GM12878 (cell line): ENCODE measurements at regions not wholly inside any gene's neighbourhood (a gene's known extent, or its start where the extent isn't known, plus 50 kb on each side); places are given as distances from the start of the nearest gene placed in this dataset.

Experiments used
- ATAC-seq: fragments of 200-7000 bp; cut with Tn5 transposase; 3 replicates; pipeline ENCODE4 v1.9.1; 2020; ENCODE audit warnings: mild to moderate bottlenecking, moderate library complexity
- BruUV-seq: library from RNA; stranded (reverse); fragments of 400-500 nt; replicated peaks from 2 replicates; lab custom pipeline; 2021; lab: Mats Ljungman, UMichigan
- CTCF ChIA-PET: fragments of 300-600 bp; sonication (Branson Sonifier 250); formaldehyde crosslinking; extraction: SDS; loops from one replicate; lab custom pipeline; 2021; ENCODE audit warnings: inconsistent platforms; lab: Yijun Ruan, JAX
- POLR2A ChIA-PET: fragments of 350-600 bp; formaldehyde crosslinking; extraction: SDS; loops from one replicate; lab custom pipeline; 2021; ENCODE audit warnings: inconsistent platforms; lab: Charles Lee
- RAD21 ChIA-PET: fragments of 300-600 bp; sonication (Branson Sonifier 250); formaldehyde crosslinking; loops from one replicate; lab custom pipeline; 2023; ENCODE audit warnings: antibody characterized with exemption; ENCODE audit not compliant: unreplicated experiment; lab: Charles Lee
- SMC1A ChIA-PET: fragments of 300-600 bp; sonication (Branson Sonifier 250); formaldehyde crosslinking; loops from one replicate; lab custom pipeline; 2023; ENCODE audit not compliant: unreplicated experiment, uncharacterized antibody; lab: Charles Lee
- DNase-seq: peaks from one replicate; pipeline ENCODE4 v3.0.0-alpha.2; 2011; ENCODE audit warnings: low read depth, low spot score
- FAIRE-seq: peaks from 3 replicates; lab custom pipeline; 2011; peaks lifted over from hg19 to GRCh38; lab: Jason Lieb, UNC
- H2AFZ ChIP-seq: 2 replicates; pipeline ENCODE4 v1.6.0; 2011; ENCODE audit warnings: low read depth, low read length, control low read depth; ENCODE audit not compliant: control insufficient read depth
- H3K27ac ChIP-seq: 2 replicates; pipeline ENCODE4 v1.5.1; 2011; ENCODE audit warnings: control low read depth; ENCODE audit not compliant: control insufficient read depth, insufficient read depth
- H3K27me3 ChIP-seq, 2 experiments: replicated peaks in 1 of 2; 2 replicates each; pipeline versions ENCODE4 v1.6.0 to v1.6.1; 2011; ENCODE audit warnings: low read length in 1 of 2; ENCODE audit not compliant: control insufficient read depth in 2 of 2, insufficient read depth in 2 of 2
- H3K36me3 ChIP-seq, 2 experiments: 2 replicates each; pipeline ENCODE4 v1.5.1; 2011; ENCODE audit warnings: low read length in 1 of 2; ENCODE audit not compliant: control insufficient read depth in 2 of 2, insufficient read depth in 2 of 2
- H3K4me1 ChIP-seq: 2 replicates; pipeline ENCODE4 v1.6.1; 2011; ENCODE audit warnings: mild to moderate bottlenecking, low read length, moderate library complexity, mixed read lengths; ENCODE audit not compliant: control insufficient read depth, insufficient read depth
- H3K4me2 ChIP-seq: 2 replicates; pipeline ENCODE4 v1.6.0; 2011; ENCODE audit warnings: control low read depth; ENCODE audit not compliant: control insufficient read depth, insufficient read depth
- H3K4me3 ChIP-seq: fragments of 200-600 bp; sonication (generic); 2 replicates; pipeline ENCODE4 v1.5.1; 2016
- H3K79me2 ChIP-seq: 2 replicates; pipeline ENCODE4 v1.6.0; 2011; ENCODE audit warnings: low read length; ENCODE audit not compliant: control insufficient read depth, insufficient read depth
- H3K9ac ChIP-seq: 2 replicates; pipeline ENCODE4 v1.8.0; 2011; ENCODE audit warnings: low read length, control low read depth, mixed read lengths; ENCODE audit not compliant: control insufficient read depth, insufficient read depth
- H3K9me3 ChIP-seq: replicated peaks from 3 replicates; pipeline ENCODE4 v1.5.1; 2011; ENCODE audit warnings: mild to moderate bottlenecking, low read length; ENCODE audit not compliant: control insufficient read depth, insufficient read depth
- H4K20me1 ChIP-seq: 2 replicates; pipeline ENCODE4 v1.6.0; 2011; ENCODE audit not compliant: control insufficient read depth, insufficient read depth
- HCFC1 ChIP-seq: fragments of 150-350 bp; IDR thresholded peaks from 2 replicates; pipeline ENCODE4 v1.6.1; 2014; ENCODE audit warnings: low read length
- IRF4 ChIP-seq: IDR thresholded peaks from 2 replicates; pipeline ENCODE4 v1.6.1; 2011; ENCODE audit warnings: low read depth, low read length
- JUND ChIP-seq: IDR thresholded peaks from 2 replicates; pipeline ENCODE4 v1.6.1; 2012; ENCODE audit warnings: low read depth, mild to moderate bottlenecking, low read length, improper control_type of control experiment, moderate library complexity
- KAT2A ChIP-seq: conservative IDR thresholded peaks from 2 replicates; pipeline ENCODE4 v1.6.1; 2011; ENCODE audit warnings: low read depth, low read length; ENCODE audit not compliant: control insufficient read depth
- POLR2AphosphoS2 ChIP-seq: IDR thresholded peaks from 2 replicates; pipeline ENCODE4 v1.6.1; 2011; ENCODE audit warnings: low read depth, mild to moderate bottlenecking, low read length, improper control_type of control experiment, moderate library complexity
- RAD21 ChIP-seq: IDR thresholded peaks from 2 replicates; pipeline ENCODE4 v1.6.1; 2011; ENCODE audit warnings: mild to moderate bottlenecking, low read depth, low read length, moderate library complexity; ENCODE audit not compliant: insufficient read depth
- SIN3A ChIP-seq: IDR thresholded peaks from 2 replicates; pipeline ENCODE4 v1.6.1; 2012; ENCODE audit warnings: low read depth, low read length, improper control_type of control experiment
- SMAD1 ChIP-seq: fragments of 450-650 bp; IDR thresholded peaks from 2 replicates; pipeline ENCODE4 v1.6.1; 2018; ENCODE audit warnings: mild to moderate bottlenecking, low read depth; ENCODE audit not compliant: partially characterized antibody
- SREBF1 ChIP-seq: IDR thresholded peaks from 2 replicates; pipeline ENCODE4 v1.6.1; 2012; ENCODE audit warnings: mild to moderate bottlenecking, low read length
- TCF3 ChIP-seq: IDR thresholded peaks from 2 replicates; pipeline ENCODE4 v1.6.1; 2012; ENCODE audit warnings: low read depth, mild to moderate bottlenecking, low read length, borderline replicate concordance; ENCODE audit not compliant: insufficient read depth
- TCF7 ChIP-seq: IDR thresholded peaks from 2 replicates; pipeline ENCODE4 v1.6.1; 2014; ENCODE audit warnings: antibody characterized with exemption, borderline replicate concordance
- WGBS: methylation state at CpG from one replicate; pipeline ENCODE4 v1.1.6; 2016; ENCODE audit warnings: low lambda C conversion rate; ENCODE audit not compliant: insufficient replicate concordance, insufficient coverage; ENCODE audit errors: missing lambda C conversion rate; 5-methylcytosine and 5-hydroxymethylcytosine counted together
- in situ Hi-C: fragments of 300-500 bp; cut with MboI; formaldehyde crosslinking; loops from 9 replicates; pipeline ENCODE4 v1.14.3; 2018; ENCODE audit warnings: mixed read lengths
- intact Hi-C: fragments of 100-400 bp; cut with micrococcal nuclease; formaldehyde crosslinking; loops from one replicate; pipeline ENCODE4 v1.14.2; 2022; ENCODE audit not compliant: unreplicated experiment
- TF ChIP-seq, protein P1 (sequence below): IDR thresholded peaks from 2 replicates; pipeline ENCODE4 v1.6.1; 2011; ENCODE audit warnings: low read depth, low read length, improper control_type of control experiment, borderline replicate concordance
- TF ChIP-seq, protein P2 (sequence below): fragments of 450-650 bp; IDR thresholded peaks from 2 replicates; pipeline ENCODE4 v1.6.1; 2017; ENCODE audit warnings: low read depth, mild to moderate bottlenecking, moderate library complexity
- TF ChIP-seq, protein P3 (sequence below): fragments of 450-650 bp; IDR thresholded peaks from 2 replicates; pipeline ENCODE4 v1.6.1; 2017; ENCODE audit warnings: mild to moderate bottlenecking, moderate library complexity
- TF ChIP-seq, protein P4 (sequence below): IDR thresholded peaks from 2 replicates; pipeline ENCODE4 v1.6.1; 2011; ENCODE audit warnings: borderline replicate concordance, low read depth, mild to moderate bottlenecking, moderate library complexity, low read length; ENCODE audit not compliant: insufficient read depth, poor library complexity, severe bottlenecking

DNA sequence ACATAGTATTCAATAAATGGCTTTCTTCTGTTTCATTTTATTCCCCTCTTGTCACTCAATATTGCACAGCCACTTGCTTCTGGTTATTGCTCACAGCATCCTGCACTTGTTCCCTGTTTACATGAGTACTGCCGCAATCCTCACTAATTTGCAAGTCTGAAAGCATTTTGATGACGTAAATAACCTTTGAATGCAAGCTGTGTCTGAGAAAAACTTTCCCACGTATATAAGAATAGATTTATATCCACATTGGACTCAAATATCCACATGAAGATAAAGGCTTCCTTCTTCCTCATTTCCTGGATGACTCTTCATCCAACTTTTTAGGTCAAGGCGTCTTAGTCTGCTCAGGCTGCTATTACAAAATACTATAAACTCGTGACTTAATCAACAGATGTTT lies 88.2 kb upstream of the DAP start (continued):
- TF ChIP-seq RAD21 (no peak), IRF4 (no peak), TCF7 (no peak), SIN3A (no peak), SREBF1 (no peak), TCF3 (no peak)
- TF ChIP-seq, protein P1, sequence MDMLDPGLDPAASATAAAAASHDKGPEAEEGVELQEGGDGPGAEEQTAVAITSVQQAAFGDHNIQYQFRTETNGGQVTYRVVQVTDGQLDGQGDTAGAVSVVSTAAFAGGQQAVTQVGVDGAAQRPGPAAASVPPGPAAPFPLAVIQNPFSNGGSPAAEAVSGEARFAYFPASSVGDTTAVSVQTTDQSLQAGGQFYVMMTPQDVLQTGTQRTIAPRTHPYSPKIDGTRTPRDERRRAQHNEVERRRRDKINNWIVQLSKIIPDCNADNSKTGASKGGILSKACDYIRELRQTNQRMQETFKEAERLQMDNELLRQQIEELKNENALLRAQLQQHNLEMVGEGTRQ, result no peak
- TF ChIP-seq, protein P2, sequence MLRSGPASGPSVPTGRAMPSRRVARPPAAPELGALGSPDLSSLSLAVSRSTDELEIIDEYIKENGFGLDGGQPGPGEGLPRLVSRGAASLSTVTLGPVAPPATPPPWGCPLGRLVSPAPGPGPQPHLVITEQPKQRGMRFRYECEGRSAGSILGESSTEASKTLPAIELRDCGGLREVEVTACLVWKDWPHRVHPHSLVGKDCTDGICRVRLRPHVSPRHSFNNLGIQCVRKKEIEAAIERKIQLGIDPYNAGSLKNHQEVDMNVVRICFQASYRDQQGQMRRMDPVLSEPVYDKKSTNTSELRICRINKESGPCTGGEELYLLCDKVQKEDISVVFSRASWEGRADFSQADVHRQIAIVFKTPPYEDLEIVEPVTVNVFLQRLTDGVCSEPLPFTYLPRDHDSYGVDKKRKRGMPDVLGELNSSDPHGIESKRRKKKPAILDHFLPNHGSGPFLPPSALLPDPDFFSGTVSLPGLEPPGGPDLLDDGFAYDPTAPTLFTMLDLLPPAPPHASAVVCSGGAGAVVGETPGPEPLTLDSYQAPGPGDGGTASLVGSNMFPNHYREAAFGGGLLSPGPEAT, result no peak
- TF ChIP-seq, all 136 proteins: peak for 0

DNA sequence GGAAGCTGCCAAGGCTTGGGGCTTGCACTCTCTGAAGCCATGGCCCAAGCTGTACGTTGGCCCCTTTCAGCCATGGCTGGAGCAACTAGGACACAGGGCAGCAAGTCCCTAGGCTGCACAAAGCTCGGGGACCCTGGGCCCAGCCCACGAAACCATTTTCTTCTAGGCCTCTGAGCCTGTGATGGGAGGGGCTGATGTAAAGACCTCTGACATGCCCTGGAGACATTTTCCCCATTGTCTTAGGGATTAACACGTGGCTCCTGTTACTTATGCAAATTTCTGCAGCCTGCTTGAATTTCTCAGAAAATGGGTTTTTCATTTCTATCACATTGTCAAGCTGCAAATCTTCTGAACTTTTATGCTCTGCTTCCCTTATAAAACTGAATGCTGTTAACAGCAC lies 83.0 kb upstream of the DAP start:
- FAIRE-seq, result no peak
- no peaks in the 10 kb centered on the region for H3K4me1 ChIP-seq
- 0% methylated on average over 4 of the region's 4 CpGs for WGBS
- intact Hi-C loops, result no loop called here
- SMC1A ChIA-PET, result no interaction called here
- no peak overlapping the region for H3K27ac ChIP-seq
- no peak for DNase-seq
- no peak for ATAC-seq
- H3K36me3 ChIP-seq, result no peaks in the 10 kb centered on the region
- no peak overlapping the region for H3K4me2 ChIP-seq
- H3K9ac ChIP-seq, result no peak overlapping the region
- H3K27me3 ChIP-seq, result no peaks in the 10 kb centered on the region
- BruUV-seq, result no TSS peak
- H2AFZ ChIP-seq, result no peak overlapping the region
- H3K79me2 ChIP-seq, result no peaks in the 10 kb centered on the region
- CTCF ChIA-PET, result no interaction called here
- RAD21 ChIA-PET, result no interaction called here
- in situ Hi-C loops, result no loop called here
- H4K20me1 ChIP-seq, result no peaks in the 10 kb centered on the region
- H3K4me3 ChIP-seq, result no peak overlapping the region
- POLR2A ChIA-PET, result no interaction called here
- H3K9me3 ChIP-seq, result no peaks in the 10 kb centered on the region
- TF ChIP-seq, protein P3, sequence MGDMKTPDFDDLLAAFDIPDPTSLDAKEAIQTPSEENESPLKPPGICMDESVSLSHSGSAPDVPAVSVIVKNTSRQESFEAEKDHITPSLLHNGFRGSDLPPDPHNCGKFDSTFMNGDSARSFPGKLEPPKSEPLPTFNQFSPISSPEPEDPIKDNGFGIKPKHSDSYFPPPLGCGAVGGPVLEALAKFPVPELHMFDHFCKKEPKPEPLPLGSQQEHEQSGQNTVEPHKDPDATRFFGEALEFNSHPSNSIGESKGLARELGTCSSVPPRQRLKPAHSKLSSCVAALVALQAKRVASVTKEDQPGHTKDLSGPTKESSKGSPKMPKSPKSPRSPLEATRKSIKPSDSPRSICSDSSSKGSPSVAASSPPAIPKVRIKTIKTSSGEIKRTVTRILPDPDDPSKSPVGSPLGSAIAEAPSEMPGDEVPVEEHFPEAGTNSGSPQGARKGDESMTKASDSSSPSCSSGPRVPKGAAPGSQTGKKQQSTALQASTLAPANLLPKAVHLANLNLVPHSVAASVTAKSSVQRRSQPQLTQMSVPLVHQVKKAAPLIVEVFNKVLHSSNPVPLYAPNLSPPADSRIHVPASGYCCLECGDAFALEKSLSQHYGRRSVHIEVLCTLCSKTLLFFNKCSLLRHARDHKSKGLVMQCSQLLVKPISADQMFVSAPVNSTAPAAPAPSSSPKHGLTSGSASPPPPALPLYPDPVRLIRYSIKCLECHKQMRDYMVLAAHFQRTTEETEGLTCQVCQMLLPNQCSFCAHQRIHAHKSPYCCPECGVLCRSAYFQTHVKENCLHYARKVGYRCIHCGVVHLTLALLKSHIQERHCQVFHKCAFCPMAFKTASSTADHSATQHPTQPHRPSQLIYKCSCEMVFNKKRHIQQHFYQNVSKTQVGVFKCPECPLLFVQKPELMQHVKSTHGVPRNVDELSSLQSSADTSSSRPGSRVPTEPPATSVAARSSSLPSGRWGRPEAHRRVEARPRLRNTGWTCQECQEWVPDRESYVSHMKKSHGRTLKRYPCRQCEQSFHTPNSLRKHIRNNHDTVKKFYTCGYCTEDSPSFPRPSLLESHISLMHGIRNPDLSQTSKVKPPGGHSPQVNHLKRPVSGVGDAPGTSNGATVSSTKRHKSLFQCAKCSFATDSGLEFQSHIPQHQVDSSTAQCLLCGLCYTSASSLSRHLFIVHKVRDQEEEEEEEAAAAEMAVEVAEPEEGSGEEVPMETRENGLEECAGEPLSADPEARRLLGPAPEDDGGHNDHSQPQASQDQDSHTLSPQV, result no peak
- TF ChIP-seq, protein P1, result no peak
- TF ChIP-seq KAT2A, result no peak
- no peak for TF ChIP-seq HCFC1
- TF ChIP-seq SMAD1, result no peak
- TF ChIP-seq POLR2AphosphoS2, result no peak
- TF ChIP-seq JUND, result no peak
- TF ChIP-seq, protein P4, sequence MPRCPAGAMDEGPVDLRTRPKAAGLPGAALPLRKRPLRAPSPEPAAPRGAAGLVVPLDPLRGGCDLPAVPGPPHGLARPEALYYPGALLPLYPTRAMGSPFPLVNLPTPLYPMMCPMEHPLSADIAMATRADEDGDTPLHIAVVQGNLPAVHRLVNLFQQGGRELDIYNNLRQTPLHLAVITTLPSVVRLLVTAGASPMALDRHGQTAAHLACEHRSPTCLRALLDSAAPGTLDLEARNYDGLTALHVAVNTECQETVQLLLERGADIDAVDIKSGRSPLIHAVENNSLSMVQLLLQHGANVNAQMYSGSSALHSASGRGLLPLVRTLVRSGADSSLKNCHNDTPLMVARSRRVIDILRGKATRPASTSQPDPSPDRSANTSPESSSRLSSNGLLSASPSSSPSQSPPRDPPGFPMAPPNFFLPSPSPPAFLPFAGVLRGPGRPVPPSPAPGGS, result no peak
